ENCODE measurements at regions not wholly inside any gene's neighbourhood (a gene's known extent, or its start where the extent isn't known, plus 50 kb on each side); places are given as distances from the start of the nearest gene placed in this dataset.
A peak's percentile ranks its signal among the peaks of the same experiment; 100 is the strongest.

DNA sequence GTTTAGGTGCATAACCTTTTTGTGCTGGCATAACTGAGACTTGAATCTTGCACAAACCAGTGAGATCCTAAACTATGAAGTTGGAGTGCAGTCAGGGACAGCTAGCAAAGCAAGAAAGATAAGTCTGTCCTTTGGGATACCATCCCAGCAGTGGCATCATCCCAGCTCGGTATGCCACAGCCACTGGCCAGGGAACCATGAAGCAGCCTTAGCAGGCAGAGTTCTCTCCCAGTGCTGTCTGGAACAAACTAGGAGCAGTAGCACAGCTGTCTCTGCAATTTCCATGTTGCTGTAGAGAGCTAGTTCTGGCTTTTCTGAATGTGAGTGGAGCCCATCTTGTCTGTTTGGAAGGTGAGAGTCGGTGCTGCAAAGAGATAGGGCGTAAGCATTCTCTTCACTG is 130.3 kb downstream of the DTWD1 start:
- no peak for DNase-seq (ENCODE audit: low read depth)
- no peak overlapping the region for H3K4me3 ChIP-seq (ENCODE audit: low read length)
- TF ChIP-seq, protein P1, sequence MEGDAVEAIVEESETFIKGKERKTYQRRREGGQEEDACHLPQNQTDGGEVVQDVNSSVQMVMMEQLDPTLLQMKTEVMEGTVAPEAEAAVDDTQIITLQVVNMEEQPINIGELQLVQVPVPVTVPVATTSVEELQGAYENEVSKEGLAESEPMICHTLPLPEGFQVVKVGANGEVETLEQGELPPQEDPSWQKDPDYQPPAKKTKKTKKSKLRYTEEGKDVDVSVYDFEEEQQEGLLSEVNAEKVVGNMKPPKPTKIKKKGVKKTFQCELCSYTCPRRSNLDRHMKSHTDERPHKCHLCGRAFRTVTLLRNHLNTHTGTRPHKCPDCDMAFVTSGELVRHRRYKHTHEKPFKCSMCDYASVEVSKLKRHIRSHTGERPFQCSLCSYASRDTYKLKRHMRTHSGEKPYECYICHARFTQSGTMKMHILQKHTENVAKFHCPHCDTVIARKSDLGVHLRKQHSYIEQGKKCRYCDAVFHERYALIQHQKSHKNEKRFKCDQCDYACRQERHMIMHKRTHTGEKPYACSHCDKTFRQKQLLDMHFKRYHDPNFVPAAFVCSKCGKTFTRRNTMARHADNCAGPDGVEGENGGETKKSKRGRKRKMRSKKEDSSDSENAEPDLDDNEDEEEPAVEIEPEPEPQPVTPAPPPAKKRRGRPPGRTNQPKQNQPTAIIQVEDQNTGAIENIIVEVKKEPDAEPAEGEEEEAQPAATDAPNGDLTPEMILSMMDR (IDR thresholded peaks at IDR 0.05; ENCODE audit: insufficient read depth, low read depth, low read length, missing control alignments) = no peak

DNA sequence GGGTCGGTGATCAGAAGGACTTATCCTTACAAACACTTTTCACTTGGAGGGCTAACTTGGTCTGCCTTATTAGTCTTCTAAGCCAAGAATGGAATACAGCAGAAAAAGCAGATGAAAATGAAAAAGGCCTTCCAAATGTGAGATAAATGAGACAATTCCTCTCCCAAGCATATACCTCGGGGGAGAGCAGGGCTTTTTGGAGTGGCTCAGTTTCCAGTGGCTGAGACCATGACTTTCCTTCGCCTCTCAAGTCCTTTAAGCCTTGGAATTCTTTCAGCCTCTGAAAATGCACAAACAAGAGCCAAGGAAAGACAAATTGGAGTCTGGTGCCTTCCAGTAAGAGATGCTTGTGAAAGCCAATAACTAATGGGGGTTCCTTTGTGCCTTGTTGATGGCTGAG is 130.9 kb downstream of the DTWD1 start:
- DNase-seq (ENCODE audit: low read depth) = no peak
- no peak overlapping the region for H3K4me3 ChIP-seq (ENCODE audit: low read length)
- TF ChIP-seq, protein P1 (IDR thresholded peaks at IDR 0.05; ENCODE audit: insufficient read depth, low read depth, low read length, missing control alignments) = no peak

DNA sequence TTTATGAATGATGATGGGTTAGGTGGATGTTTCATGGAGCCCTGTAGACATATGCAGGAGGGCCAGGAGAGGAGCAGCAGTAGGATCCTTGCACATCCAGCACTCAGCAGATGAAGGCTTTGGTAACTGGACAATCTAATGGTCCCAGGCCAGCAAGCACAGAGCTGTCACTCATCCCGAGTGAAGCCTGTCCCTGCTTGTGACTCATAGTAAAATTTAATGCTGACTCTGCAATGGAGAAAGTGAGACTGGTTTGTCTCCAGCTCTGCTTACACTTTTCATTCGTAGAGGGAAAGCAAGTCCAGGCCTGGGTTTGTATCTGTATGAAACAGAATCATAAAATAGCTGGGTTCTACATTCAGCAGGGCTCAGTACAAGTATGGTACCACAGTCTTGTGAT is 131.7 kb downstream of the DTWD1 start:
- H3K4me3 ChIP-seq (ENCODE audit: low read length) = no peak overlapping the region
- TF ChIP-seq, protein P1 (IDR thresholded peaks at IDR 0.05; ENCODE audit: insufficient read depth, low read depth, low read length, missing control alignments) = no peak
- peak; percentile 20 for DNase-seq (ENCODE audit: low read depth)

DNA sequence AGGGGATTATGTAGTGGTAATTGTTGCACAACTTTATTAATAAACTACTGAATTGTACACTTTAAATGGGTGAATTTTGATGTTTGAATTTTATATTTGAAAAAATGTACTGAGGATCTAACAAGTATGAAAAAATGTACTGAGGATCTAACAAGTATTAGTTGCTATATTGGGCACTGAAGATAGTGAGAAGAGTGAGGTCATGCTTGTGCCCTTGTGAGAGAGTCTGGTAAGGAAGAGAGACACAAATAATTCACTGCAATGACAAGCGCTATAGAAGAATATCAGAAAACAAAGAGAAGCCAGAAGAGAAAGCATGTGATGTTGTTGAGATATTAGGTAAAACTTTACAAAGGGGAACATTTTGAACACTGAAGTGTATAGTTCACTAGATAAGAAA is 137.6 kb downstream of the DTWD1 start:
- DNase-seq (ENCODE audit: low read depth) = no peak
- H3K4me3 ChIP-seq (ENCODE audit: low read length) = no peak overlapping the region
- TF ChIP-seq, protein P1 (IDR thresholded peaks at IDR 0.05; ENCODE audit: insufficient read depth, low read depth, low read length, missing control alignments) = no peak

- no peak for DNase-seq (ENCODE audit: low read depth)
- H3K4me3 ChIP-seq (ENCODE audit: low read length) = no peak overlapping the region
- TF ChIP-seq, protein P1 (IDR thresholded peaks at IDR 0.05; ENCODE audit: insufficient read depth, low read depth, low read length, missing control alignments) = no peak
Observed at GRCh38 chr15:49758856-49759255, 138.0 kb downstream of the DTWD1 start.

DNA sequence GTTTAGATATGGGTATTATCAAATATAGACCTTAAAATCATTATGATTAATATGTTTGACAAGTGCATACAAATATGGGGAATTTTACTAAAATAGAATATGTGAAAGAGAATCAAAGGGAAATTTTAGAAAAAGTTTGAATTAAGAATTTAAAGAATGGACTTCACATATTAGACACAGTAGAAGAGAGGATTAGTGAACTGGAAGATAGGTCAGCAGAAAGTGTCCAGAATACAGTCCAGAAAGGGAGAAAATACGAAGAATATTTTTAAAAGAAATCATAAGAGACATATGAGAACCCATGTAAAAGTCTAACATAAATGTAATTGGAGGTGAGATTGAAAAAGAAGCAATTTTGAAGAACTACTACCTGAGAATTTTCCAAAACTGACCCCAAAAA is 139.9 kb downstream of the DTWD1 start:
- TF ChIP-seq, protein P1 (IDR thresholded peaks at IDR 0.05; ENCODE audit: insufficient read depth, low read depth, low read length, missing control alignments) = no peak
- no peak overlapping the region for H3K4me3 ChIP-seq (ENCODE audit: low read length)
- DNase-seq (ENCODE audit: low read depth) = no peak

DNA sequence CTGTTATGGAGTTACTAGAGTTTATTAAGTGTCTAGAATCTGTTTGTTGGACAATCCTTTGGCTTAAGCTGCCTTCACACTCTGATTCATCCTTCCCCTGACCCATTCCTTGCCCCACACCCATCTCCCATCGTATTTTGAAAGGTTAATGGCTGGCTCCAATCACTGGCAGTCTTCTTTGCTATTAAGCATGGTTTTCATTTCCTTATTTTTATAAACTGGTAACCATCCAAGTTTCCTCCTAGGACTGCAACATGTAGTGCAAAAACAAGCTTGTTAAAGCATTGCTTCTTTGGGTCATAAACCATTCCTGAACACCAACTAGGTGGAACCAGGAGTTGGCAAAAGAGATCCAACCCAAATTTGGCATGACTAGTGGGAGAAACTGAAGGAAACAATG is 148.4 kb downstream of the DTWD1 start:
- TF ChIP-seq, protein P1 (IDR thresholded peaks at IDR 0.05; ENCODE audit: insufficient read depth, low read depth, low read length, missing control alignments) = no peak
- no peak for DNase-seq (ENCODE audit: low read depth)
- no peak overlapping the region for H3K4me3 ChIP-seq (ENCODE audit: low read length)

Data from epithelial cell of esophagus (primary cell).